Neural cell (in vitro differentiated cells): ENCODE measurements at regions not wholly inside any gene's neighbourhood (a gene's known extent, or its start where the extent isn't known, plus 50 kb on each side); places are given as distances from the start of the nearest gene placed in this dataset.

Experiments
- H2AFZ ChIP-seq: fragments of 200-600, 300-800 bp; sonication (generic), shearing (Covaris generic); 2 replicates; pipeline ENCODE4 v1.6.0; 2014; ENCODE audit warnings: low read depth, mild to moderate bottlenecking, antibody characterized with exemption, low read length, moderate library complexity
- H3F3A ChIP-seq: fragments of 200-600 bp; shearing (Covaris generic); 2 replicates; pipeline ENCODE4 v1.6.1; 2016; ENCODE audit warnings: mild to moderate bottlenecking, moderate library complexity, mixed read lengths, antibody characterized with exemption, low read length; ENCODE audit not compliant: insufficient read depth, poor library complexity, severe bottlenecking
- H3K27ac ChIP-seq: fragments of 200-600, 300-800 bp; sonication (generic), shearing (Covaris generic); 2 replicates; pipeline ENCODE4 v1.5.1; 2014; ENCODE audit warnings: mild to moderate bottlenecking, low read length, moderate library complexity
- H3K27me3 ChIP-seq: fragments of 300-800, 200-600 bp; sonication (generic), shearing (Covaris generic); 2 replicates; pipeline ENCODE4 v1.6.0; 2014; ENCODE audit warnings: mild to moderate bottlenecking, low read depth, low read length, moderate library complexity; ENCODE audit not compliant: insufficient read depth
- H3K36me3 ChIP-seq: fragments of 300-800, 200-600 bp; sonication (generic), shearing (Covaris generic); 2 replicates; pipeline ENCODE4 v1.5.1; 2014; ENCODE audit warnings: mild to moderate bottlenecking, antibody characterized with exemption, low read length, moderate library complexity; ENCODE audit not compliant: insufficient read depth
- H3K4me2 ChIP-seq: fragments of 300-800, 200-600 bp; sonication (generic), shearing (Covaris generic); 2 replicates; pipeline ENCODE4 v1.6.0; 2014; ENCODE audit warnings: mild to moderate bottlenecking, low read length
- H3K4me3 ChIP-seq: fragments of 300-800, 200-600 bp; sonication (generic), shearing (Covaris generic); 2 replicates; pipeline ENCODE4 v1.5.1; 2014; ENCODE audit warnings: mild to moderate bottlenecking, low read length, moderate library complexity
- H3K79me2 ChIP-seq: fragments of 200-600 bp; shearing (Covaris generic); replicated peaks from 2 replicates; pipeline ENCODE4 v1.6.0; 2014; ENCODE audit warnings: mild to moderate bottlenecking, low read length, moderate library complexity; ENCODE audit not compliant: insufficient read depth
- H3K9ac ChIP-seq: fragments of 300-800, 200-600 bp; sonication (generic), shearing (Covaris generic); 2 replicates; pipeline ENCODE4 v1.6.1; 2016; ENCODE audit warnings: mild to moderate bottlenecking, low read length, mixed read lengths
- H3K9me2 ChIP-seq: fragments of 200-600 bp; shearing (Covaris generic); 2 replicates; pipeline ENCODE4 v1.6.1; 2016; ENCODE audit warnings: mild to moderate bottlenecking, low read length, mixed read lengths; ENCODE audit not compliant: insufficient read depth
- H3K9me3 ChIP-seq: fragments of 200-600, 300-800 bp; sonication (generic), shearing (Covaris generic); 2 replicates; pipeline ENCODE4 v1.6.1; 2016; ENCODE audit warnings: mild to moderate bottlenecking, mixed run types, low read length, moderate library complexity, mixed read lengths
- H4K20me1 ChIP-seq: fragments of 200-600 bp; shearing (Covaris generic); 2 replicates; pipeline ENCODE4 v1.6.1; 2016; ENCODE audit warnings: mild to moderate bottlenecking, mixed run types; ENCODE audit not compliant: insufficient read depth
- EP300 ChIP-seq: fragments of 450-650 bp; conservative IDR thresholded peaks from 2 replicates; pipeline ENCODE4 v1.6.1; 2014; ENCODE audit warnings: antibody characterized with exemption, mild to moderate bottlenecking, moderate library complexity; ENCODE audit not compliant: poor library complexity, severe bottlenecking
- EZH2 ChIP-seq: fragments of 200-600, 300-800 bp; shearing (Covaris generic), sonication (generic); IDR thresholded peaks from 2 replicates; pipeline ENCODE4 v1.6.1; 2014; ENCODE audit warnings: antibody characterized with exemption, low read length, borderline replicate concordance, mild to moderate bottlenecking; ENCODE audit not compliant: insufficient read depth, poor library complexity, severe bottlenecking
- MXI1 ChIP-seq: fragments of 450-650 bp; conservative IDR thresholded peaks from 2 replicates; pipeline ENCODE4 v1.6.1; 2014; ENCODE audit warnings: antibody characterized with exemption, mild to moderate bottlenecking; ENCODE audit not compliant: poor library complexity, severe bottlenecking
- POLR2AphosphoS5 ChIP-seq: IDR thresholded peaks from 2 replicates; pipeline ENCODE4 v1.6.1; 2012
- RAD21 ChIP-seq: fragments of 450-650 bp; conservative IDR thresholded peaks from 2 replicates; pipeline ENCODE4 v1.6.1; 2014; ENCODE audit warnings: antibody characterized with exemption, mild to moderate bottlenecking, moderate library complexity
- REST ChIP-seq: IDR thresholded peaks from 2 replicates; pipeline ENCODE4 v1.6.1; 2012; ENCODE audit warnings: borderline replicate concordance
- SMC3 ChIP-seq: fragments of 450-650 bp; conservative IDR thresholded peaks from 2 replicates; pipeline ENCODE4 v1.6.1; 2014; ENCODE audit warnings: antibody characterized with exemption, mild to moderate bottlenecking, moderate library complexity; ENCODE audit not compliant: poor library complexity
- TAF1 ChIP-seq: IDR thresholded peaks from 2 replicates; pipeline ENCODE4 v1.6.1; 2012; ENCODE audit warnings: low read depth
- TF ChIP-seq, protein P1 (sequence below): fragments of 450-650 bp; IDR thresholded peaks from 2 replicates; pipeline ENCODE4 v1.5.1; 2014; ENCODE audit warnings: antibody characterized with exemption, mild to moderate bottlenecking, moderate library complexity; ENCODE audit not compliant: poor library complexity, severe bottlenecking

DNA sequence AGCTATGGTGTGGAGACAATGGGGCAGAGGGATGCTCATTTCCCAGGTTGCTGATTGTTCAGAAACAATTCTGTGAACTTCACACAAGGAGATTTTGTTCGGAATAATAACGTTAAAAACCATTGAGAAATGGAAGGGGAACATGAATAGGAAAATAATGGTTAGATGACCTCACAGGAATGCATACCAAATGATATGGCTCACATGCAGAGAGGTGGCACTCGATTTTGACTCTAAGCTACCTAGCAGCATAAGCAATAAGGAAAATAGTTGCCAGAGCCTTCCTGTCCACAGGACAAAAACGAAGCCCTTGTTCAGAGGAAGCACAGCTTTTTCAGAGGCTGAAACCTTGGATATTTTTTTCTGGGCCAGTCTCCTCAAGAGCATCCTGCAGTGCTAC, 293.1 kb downstream of the ZEB1 start:
- Histone ChIP-seq H3K27me3 (no peaks in the 10 kb centered on the region), H3K36me3 (no peaks in the 10 kb centered on the region), H3K27ac (no peak overlapping the region), H3K4me2 (no peak overlapping the region), H3K9ac (no peak overlapping the region), H3K4me3 (no peak overlapping the region), H4K20me1 (no peaks in the 10 kb centered on the region), H3F3A (no peaks in the 10 kb centered on the region), H2AFZ (no peak overlapping the region), H3K79me2 (no peaks in the 10 kb centered on the region), H3K9me2 (no peaks in the 10 kb centered on the region), H3K9me3 (no peaks in the 10 kb centered on the region)
- TF ChIP-seq, protein P1, sequence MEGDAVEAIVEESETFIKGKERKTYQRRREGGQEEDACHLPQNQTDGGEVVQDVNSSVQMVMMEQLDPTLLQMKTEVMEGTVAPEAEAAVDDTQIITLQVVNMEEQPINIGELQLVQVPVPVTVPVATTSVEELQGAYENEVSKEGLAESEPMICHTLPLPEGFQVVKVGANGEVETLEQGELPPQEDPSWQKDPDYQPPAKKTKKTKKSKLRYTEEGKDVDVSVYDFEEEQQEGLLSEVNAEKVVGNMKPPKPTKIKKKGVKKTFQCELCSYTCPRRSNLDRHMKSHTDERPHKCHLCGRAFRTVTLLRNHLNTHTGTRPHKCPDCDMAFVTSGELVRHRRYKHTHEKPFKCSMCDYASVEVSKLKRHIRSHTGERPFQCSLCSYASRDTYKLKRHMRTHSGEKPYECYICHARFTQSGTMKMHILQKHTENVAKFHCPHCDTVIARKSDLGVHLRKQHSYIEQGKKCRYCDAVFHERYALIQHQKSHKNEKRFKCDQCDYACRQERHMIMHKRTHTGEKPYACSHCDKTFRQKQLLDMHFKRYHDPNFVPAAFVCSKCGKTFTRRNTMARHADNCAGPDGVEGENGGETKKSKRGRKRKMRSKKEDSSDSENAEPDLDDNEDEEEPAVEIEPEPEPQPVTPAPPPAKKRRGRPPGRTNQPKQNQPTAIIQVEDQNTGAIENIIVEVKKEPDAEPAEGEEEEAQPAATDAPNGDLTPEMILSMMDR = no peak
- TF ChIP-seq EP300 (no peak), POLR2AphosphoS5 (no peak), EZH2 (no peak), RAD21 (no peak), REST (no peak), MXI1 (no peak), SMC3 (no peak), TAF1 (no peak)

DNA sequence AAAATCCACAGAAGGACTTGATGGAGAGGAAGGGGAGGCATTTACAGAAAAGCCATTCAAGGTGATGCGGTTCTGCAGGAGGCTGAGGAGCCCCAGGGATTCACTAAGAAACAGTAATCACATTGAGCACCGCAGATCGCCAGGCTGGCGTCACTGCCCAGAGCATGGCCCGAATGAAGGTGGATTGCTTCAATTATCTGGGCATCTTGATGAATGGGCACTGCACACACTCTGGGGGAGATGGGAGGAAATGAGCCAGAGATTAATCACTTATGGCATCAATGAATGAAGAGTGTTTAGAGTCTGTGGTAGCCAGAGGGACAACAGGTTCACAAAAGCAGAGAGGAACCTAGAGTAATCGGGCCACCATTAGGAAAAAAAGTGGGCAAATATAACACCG, 292.1 kb downstream of the ZEB1 start:
- no peaks in the 10 kb centered on the region for H3K27me3 ChIP-seq
- no peaks in the 10 kb centered on the region for H3K79me2 ChIP-seq
- H3K27ac ChIP-seq = no peak overlapping the region
- H4K20me1 ChIP-seq = no peaks in the 10 kb centered on the region
- H3K9ac ChIP-seq = no peak overlapping the region
- H2AFZ ChIP-seq = no peak overlapping the region
- no peaks in the 10 kb centered on the region for H3K9me3 ChIP-seq
- TF ChIP-seq POLR2AphosphoS5 (no peak), SMC3 (no peak), RAD21 (no peak), TAF1 (no peak), EZH2 (no peak), EP300 (no peak), REST (no peak), MXI1 (no peak)
- TF ChIP-seq, protein P1 = no peak
- no peaks in the 10 kb centered on the region for H3K36me3 ChIP-seq
- no peak overlapping the region for H3K4me3 ChIP-seq
- no peak overlapping the region for H3K4me2 ChIP-seq
- no peaks in the 10 kb centered on the region for H3K9me2 ChIP-seq
- H3F3A ChIP-seq = no peaks in the 10 kb centered on the region
